ENCODE measurements at regions not wholly inside any gene's neighbourhood (a gene's known extent, or its start where the extent isn't known, plus 50 kb on each side); places are given as distances from the start of the nearest gene placed in this dataset.

GRCh38 chr4:107278791-107279483 is 242.8 kb upstream of the DKK2 start:
- Mint-ChIP-seq H3K27me3 (ENCODE audit: insufficient read depth, low read depth, poor library complexity) (no peaks in the 10 kb centered on the region), H3K4me3 (no peak overlapping the region), H3K9me3 (no peaks in the 10 kb centered on the region), H3K36me3 (ENCODE audit: low read depth) (no peaks in the 10 kb centered on the region), H3K4me1 (peaks cover 4% of the 10 kb centered on the region; the same call in 1 of the 3 replicates), H3K27ac (no peak overlapping the region)
- H3K27me3 ChIP-seq (ENCODE audit: insufficient read depth): no peaks in the 10 kb centered on the region
- DNase-seq (ENCODE audit: low spot score) (no peak), ATAC-seq (no peak)
- no peaks in the 10 kb centered on the region for H3K9me2 ChIP-seq (ENCODE audit: insufficient read depth)
- H3F3A ChIP-seq (replicated peaks; ENCODE audit: low read depth): no peaks in the 10 kb centered on the region
- H3K4me2 ChIP-seq: no peak overlapping the region
- no peaks in the 10 kb centered on the region for H3K36me3 ChIP-seq (ENCODE audit: insufficient read depth)
- no peak overlapping the region for H2AFZ ChIP-seq
- H3K4me1 ChIP-seq (ENCODE audit: insufficient read depth): no peaks in the 10 kb centered on the region
- TF ChIP-seq NANOG (IDR thresholded peaks at IDR 0.05; ENCODE audit: borderline replicate concordance) (no peak), REST (IDR thresholded peaks at IDR 0.05; ENCODE audit: unreplicated experiment) (no peak), EZH2phosphoT487 (IDR thresholded peaks at IDR 0.05; ENCODE audit: unreplicated experiment) (no peak), EZH2 (IDR thresholded peaks at IDR 0.05; ENCODE audit: low read depth, unreplicated experiment) (no peak), CREB1 (CRISPR knock-in tag; IDR thresholded peaks at IDR 0.05; ENCODE audit: low read depth) (no peak), ZNF331 (CRISPR knock-in tag; IDR thresholded peaks at IDR 0.05; ENCODE audit: low read depth) (no peak), CTCF (conservative IDR thresholded peaks at IDR 0.05; ENCODE audit: low read depth in 2 of 2) (no peak), ZNF114 (CRISPR knock-in tag; IDR thresholded peaks at IDR 0.05) (no peak), POLR2AphosphoS5 (IDR thresholded peaks at IDR 0.05; ENCODE audit: low read depth) (no peak), ETS1 (IDR thresholded peaks at IDR 0.05) (no peak), STAT1 (IDR thresholded peaks at IDR 0.05; ENCODE audit: unreplicated experiment) (no peak), JUNB (IDR thresholded peaks at IDR 0.05; ENCODE audit: unreplicated experiment) (no peak), ZNF462 (CRISPR knock-in tag; IDR thresholded peaks at IDR 0.05) (no peak)
- H3K4me3 ChIP-seq: no peak overlapping the region
- no peak overlapping the region for H3K27ac ChIP-seq (ENCODE audit: low read depth)
- H4K20me1 ChIP-seq (replicated peaks; ENCODE audit: insufficient read depth): no peaks in the 10 kb centered on the region
- H3K79me2 ChIP-seq (replicated peaks; ENCODE audit: insufficient read depth): no peaks in the 10 kb centered on the region

Measured in GM23338 (cell line).